IMR-90 (cell line): ENCODE measurements at regions not wholly inside any gene's neighbourhood (a gene's known extent, or its start where the extent isn't known, plus 50 kb on each side); places are given as distances from the start of the nearest gene placed in this dataset.

ENCODE experiments used
- ATAC-seq: fragments of 200-7000 bp; cut with Tn5 transposase; 2 replicates; pipeline ENCODE4 v1.9.1; 2020; ENCODE audit warnings: low read depth, mild to moderate bottlenecking, moderate library complexity
- BruUV-seq: library from RNA; stranded (reverse); fragments of 400-500 nt; replicated peaks from 2 replicates; lab custom pipeline; 2021; lab: Mats Ljungman, UMichigan
- CTCF ChIA-PET: fragments of 300-600 bp; formaldehyde crosslinking; extraction: SDS; loops from one replicate; lab custom pipeline; 2021; ENCODE audit warnings: antibody characterized with exemption; lab: Yijun Ruan, JAX
- POLR2A ChIA-PET: fragments of 300-600 bp; sonication (Branson Sonifier 250); formaldehyde crosslinking; loops from one replicate; lab custom pipeline; 2022; ENCODE audit warnings: antibody characterized with exemption; ENCODE audit not compliant: unreplicated experiment; lab: Charles Lee
- DNase-seq: peaks from one replicate; pipeline ENCODE4 v3.0.0; 2013
- H2AFZ ChIP-seq: replicated peaks from 2 replicates; pipeline ENCODE3; 2013; ENCODE audit warnings: low read length, mild to moderate bottlenecking; ENCODE audit not compliant: poor library complexity
- H2AK5ac ChIP-seq: 2 replicates; pipeline ENCODE4 v1.6.1; 2013; ENCODE audit warnings: low read depth, low read length, inconsistent platforms
- H2AK9ac ChIP-seq: replicated peaks from 2 replicates; pipeline ENCODE3; 2013; ENCODE audit warnings: mild to moderate bottlenecking, low read depth, low read length, moderate library complexity; ENCODE audit not compliant: poor library complexity
- H2BK120ac ChIP-seq: 2 replicates; pipeline ENCODE4 v1.6.1; 2013; ENCODE audit warnings: low read depth, low read length, inconsistent platforms
- H2BK15ac ChIP-seq: 3 replicates; pipeline ENCODE4 v1.6.1; 2013; ENCODE audit warnings: low read depth, low read length, inconsistent platforms
- H2BK20ac ChIP-seq: 2 replicates; pipeline ENCODE4 v1.6.1; 2013; ENCODE audit warnings: low read depth, mild to moderate bottlenecking, inconsistent platforms, low read length, moderate library complexity
- H2BK5ac ChIP-seq: 2 replicates; pipeline ENCODE4 v1.6.1; 2013; ENCODE audit warnings: mild to moderate bottlenecking, low read depth, low read length, inconsistent platforms; ENCODE audit not compliant: poor library complexity, severe bottlenecking
- H3K14ac ChIP-seq: replicated peaks from 2 replicates; pipeline ENCODE4 v1.6.1; 2013; ENCODE audit warnings: low read depth, low read length, inconsistent platforms
- H3K18ac ChIP-seq: 2 replicates; pipeline ENCODE4 v1.6.1; 2013; ENCODE audit warnings: low read depth, low read length, control low read depth
- H3K23ac ChIP-seq: 2 replicates; pipeline ENCODE4 v1.6.1; 2013; ENCODE audit warnings: low read depth, low read length, inconsistent platforms
- H3K27ac ChIP-seq: 2 replicates; pipeline ENCODE4 v1.5.1; 2013; ENCODE audit warnings: mild to moderate bottlenecking, control low read depth, low read length; ENCODE audit not compliant: insufficient read depth
- H3K27me3 ChIP-seq: 2 replicates; pipeline ENCODE4 v1.6.1; 2013; ENCODE audit warnings: low read length; ENCODE audit not compliant: control insufficient read depth, insufficient read depth
- H3K36me3 ChIP-seq: 2 replicates; pipeline ENCODE4 v1.6.1; 2013; ENCODE audit warnings: low read length, mixed read lengths; ENCODE audit not compliant: control insufficient read depth, insufficient read depth
- H3K4ac ChIP-seq: 2 replicates; pipeline ENCODE4 v1.6.1; 2013; ENCODE audit warnings: low read depth, low read length, inconsistent platforms
- H3K4me1 ChIP-seq: 2 replicates; pipeline ENCODE4 v1.6.1; 2013; ENCODE audit warnings: low read length, mixed read lengths; ENCODE audit not compliant: control insufficient read depth, insufficient read depth
- H3K4me2 ChIP-seq: 2 replicates; pipeline ENCODE4 v1.6.1; 2013; ENCODE audit warnings: low read depth, mild to moderate bottlenecking, control low read depth, low read length, moderate library complexity
- H3K4me3 ChIP-seq: 2 replicates; pipeline ENCODE4 v1.5.1; 2013; ENCODE audit warnings: low read depth, mild to moderate bottlenecking, control low read depth, low read length, moderate library complexity; ENCODE audit not compliant: insufficient read depth
- H3K56ac ChIP-seq: 2 replicates; pipeline ENCODE4 v1.6.1; 2013; ENCODE audit warnings: low read length, inconsistent platforms; ENCODE audit not compliant: insufficient read depth; ENCODE audit errors: extremely low read depth
- H3K79me1 ChIP-seq, 2 experiments: 2 replicates each; pipeline ENCODE4 v1.6.1; 2013; ENCODE audit warnings: low read length in 2 of 2, inconsistent platforms in 1 of 2, low read depth in 1 of 2
- H3K9ac ChIP-seq: 2 replicates; pipeline ENCODE4 v1.6.1; 2013; ENCODE audit warnings: low read depth, low read length, control low read depth
- H3K9me1 ChIP-seq: 2 replicates; pipeline ENCODE4 v1.6.1; 2013; ENCODE audit warnings: low read length, inconsistent platforms; ENCODE audit not compliant: insufficient read depth
- H3K9me3 ChIP-seq: 2 replicates; pipeline ENCODE4 v1.6.1; 2013; ENCODE audit warnings: low read length; ENCODE audit not compliant: control insufficient read depth, insufficient read depth
- H4K20me1 ChIP-seq: 2 replicates; pipeline ENCODE4 v1.6.1; 2013; ENCODE audit warnings: low read length, inconsistent platforms; ENCODE audit not compliant: insufficient read depth
- H4K5ac ChIP-seq: 2 replicates; pipeline ENCODE4 v1.6.1; 2013; ENCODE audit warnings: mild to moderate bottlenecking, low read depth, low read length, control low read depth
- H4K8ac ChIP-seq, 2 experiments: 2 replicates each; pipeline ENCODE4 v1.6.1; 2013; ENCODE audit warnings: low read depth in 2 of 2, low read length in 2 of 2, control low read depth in 1 of 2, inconsistent platforms in 1 of 2
- H4K91ac ChIP-seq: 2 replicates; pipeline ENCODE4 v1.6.1; 2013; ENCODE audit warnings: low read depth, low read length, inconsistent platforms; ENCODE audit not compliant: insufficient read depth
- BHLHE40 ChIP-seq: fragments of 150-350 bp; IDR thresholded peaks from 2 replicates; pipeline ENCODE4 v1.6.1; 2016; ENCODE audit warnings: mild to moderate bottlenecking, low read depth, low read length
- CEBPB ChIP-seq: IDR thresholded peaks from 2 replicates; pipeline ENCODE4 v1.6.1; 2012; ENCODE audit warnings: low read depth, low read length, improper control_type of control experiment
- CHD1 ChIP-seq: IDR thresholded peaks from 2 replicates; pipeline ENCODE4 v1.6.1; 2012; ENCODE audit warnings: low read depth, low read length, improper control_type of control experiment
- FOS ChIP-seq: fragments of 150-350 bp; IDR thresholded peaks from 2 replicates; pipeline ENCODE4 v1.6.1; 2016; ENCODE audit warnings: low read depth, low read length
- MAFK ChIP-seq: IDR thresholded peaks from 2 replicates; pipeline ENCODE4 v1.6.1; 2012; ENCODE audit warnings: low read depth, low read length, improper control_type of control experiment
- MAZ ChIP-seq: IDR thresholded peaks from 2 replicates; pipeline ENCODE4 v1.6.1; 2012; ENCODE audit warnings: low read depth, mild to moderate bottlenecking, low read length, improper control_type of control experiment, moderate library complexity, borderline replicate concordance
- MXI1 ChIP-seq: IDR thresholded peaks from 2 replicates; pipeline ENCODE4 v1.6.1; 2012; ENCODE audit warnings: low read depth, mild to moderate bottlenecking, low read length, moderate library complexity, borderline replicate concordance
- NFE2L2 ChIP-seq: fragments of 150-350 bp; IDR thresholded peaks from 2 replicates; pipeline ENCODE4 v1.6.1; 2016; ENCODE audit warnings: low read depth, mild to moderate bottlenecking, low read length
- POLR2A ChIP-seq: IDR thresholded peaks from 2 replicates; pipeline ENCODE4 v1.6.1; 2012; ENCODE audit warnings: mild to moderate bottlenecking, low read depth, low read length
- RAD21 ChIP-seq: IDR thresholded peaks from 2 replicates; pipeline ENCODE4 v1.6.1; 2012; ENCODE audit warnings: low read length, improper control_type of control experiment
- RCOR1 ChIP-seq: IDR thresholded peaks from 2 replicates; pipeline ENCODE4 v1.6.1; 2012; ENCODE audit warnings: mild to moderate bottlenecking, low read length, improper control_type of control experiment; ENCODE audit not compliant: insufficient replicate concordance
- RFX5 ChIP-seq: IDR thresholded peaks from 2 replicates; pipeline ENCODE4 v1.8.0; 2012; ENCODE audit warnings: low read depth, mild to moderate bottlenecking, low read length, moderate library complexity
- SMC3 ChIP-seq: fragments of 150-350 bp; IDR thresholded peaks from 2 replicates; pipeline ENCODE4 v1.6.1; 2016; ENCODE audit warnings: low read depth, mild to moderate bottlenecking, antibody characterized with exemption, low read length, moderate library complexity
- WGBS, 2 experiments: methylation state at CpG; one replicate each; pipeline versions ENCODE4 v1.1.5 to v1.1.7; 2013; ENCODE audit warnings: missing lambda C conversion rate in 2 of 2; ENCODE audit not compliant: insufficient read length in 1 of 2; ENCODE audit errors: extremely low coverage in 2 of 2; 5-methylcytosine and 5-hydroxymethylcytosine counted together
- dilution Hi-C: fragments of 300-500 bp; cut with HindIII; formaldehyde crosslinking; loops from one replicate; pipeline ENCODE4 v1.14.3; 2018; ENCODE audit warnings: low sequenced_read_pairs; ENCODE audit not compliant: unreplicated experiment
- in situ Hi-C: fragments of 300-500 bp; cut with MboI; formaldehyde crosslinking; loops from 3 replicates; pipeline ENCODE4 v1.14.3; 2019; ENCODE audit warnings: low sequenced_read_pairs, inconsistent platforms, mixed read lengths
- intact Hi-C: fragments of 100-400 bp; cut with micrococcal nuclease; formaldehyde crosslinking; loops from 2 replicates; pipeline ENCODE4 v1.10.0; 2022
- TF ChIP-seq, protein P1 (sequence below): fragments of 150-350 bp; IDR thresholded peaks from 2 replicates; pipeline ENCODE4 v1.6.1; 2016; ENCODE audit warnings: low read depth, mild to moderate bottlenecking, low read length, moderate library complexity, borderline replicate concordance
- TF ChIP-seq, protein P2 (sequence below): fragments of 150-350 bp; IDR thresholded peaks from 2 replicates; pipeline ENCODE4 v1.6.1; 2017; ENCODE audit warnings: mild to moderate bottlenecking, antibody characterized with exemption, low read length, low read depth
- TF ChIP-seq, protein P3 (sequence below): conservative IDR thresholded peaks from 2 replicates; pipeline ENCODE4 v1.5.1; 2012; ENCODE audit warnings: mild to moderate bottlenecking, low read depth, low read length, improper control_type of control experiment

DNA sequence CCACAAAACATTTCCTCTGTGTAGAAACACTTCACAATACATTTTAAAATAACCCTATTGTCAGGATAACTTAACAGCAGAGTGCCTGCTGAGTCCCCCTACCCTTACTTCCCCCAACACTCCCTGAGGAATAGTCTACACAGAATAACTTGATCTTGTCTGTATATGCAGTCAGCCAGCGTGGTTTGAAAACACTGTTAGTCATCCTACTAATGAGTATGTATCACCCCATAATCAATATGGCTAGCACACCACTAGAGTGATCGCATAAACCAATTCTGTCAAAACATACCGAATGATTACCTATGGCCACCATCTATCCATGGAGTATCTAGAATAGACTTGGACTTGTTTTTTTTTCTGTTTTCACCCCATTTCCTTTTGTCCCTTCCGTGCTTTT is 152.7 kb upstream of the NECTIN3 start:
- H3K4me1 ChIP-seq, result no peaks in the 10 kb centered on the region
- H3K9me3 ChIP-seq, result no peaks in the 10 kb centered on the region
- POLR2A ChIA-PET, result no interaction called here
- ATAC-seq (no peak), DNase-seq (no peak)
- CTCF ChIA-PET, result no interaction called here
- TF ChIP-seq MAZ (no peak), NFE2L2 (no peak), CHD1 (no peak), BHLHE40 (no peak), MXI1 (no peak), RAD21 (no peak), MAFK (no peak), FOS (no peak), SMC3 (no peak), RFX5 (no peak), CEBPB (no peak), POLR2A (no peak), RCOR1 (no peak)
- TF ChIP-seq, protein P1, sequence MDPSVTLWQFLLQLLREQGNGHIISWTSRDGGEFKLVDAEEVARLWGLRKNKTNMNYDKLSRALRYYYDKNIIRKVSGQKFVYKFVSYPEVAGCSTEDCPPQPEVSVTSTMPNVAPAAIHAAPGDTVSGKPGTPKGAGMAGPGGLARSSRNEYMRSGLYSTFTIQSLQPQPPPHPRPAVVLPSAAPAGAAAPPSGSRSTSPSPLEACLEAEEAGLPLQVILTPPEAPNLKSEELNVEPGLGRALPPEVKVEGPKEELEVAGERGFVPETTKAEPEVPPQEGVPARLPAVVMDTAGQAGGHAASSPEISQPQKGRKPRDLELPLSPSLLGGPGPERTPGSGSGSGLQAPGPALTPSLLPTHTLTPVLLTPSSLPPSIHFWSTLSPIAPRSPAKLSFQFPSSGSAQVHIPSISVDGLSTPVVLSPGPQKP, result no peak
- TF ChIP-seq, protein P2, sequence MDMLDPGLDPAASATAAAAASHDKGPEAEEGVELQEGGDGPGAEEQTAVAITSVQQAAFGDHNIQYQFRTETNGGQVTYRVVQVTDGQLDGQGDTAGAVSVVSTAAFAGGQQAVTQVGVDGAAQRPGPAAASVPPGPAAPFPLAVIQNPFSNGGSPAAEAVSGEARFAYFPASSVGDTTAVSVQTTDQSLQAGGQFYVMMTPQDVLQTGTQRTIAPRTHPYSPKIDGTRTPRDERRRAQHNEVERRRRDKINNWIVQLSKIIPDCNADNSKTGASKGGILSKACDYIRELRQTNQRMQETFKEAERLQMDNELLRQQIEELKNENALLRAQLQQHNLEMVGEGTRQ, result no peak
- TF ChIP-seq, protein P3, sequence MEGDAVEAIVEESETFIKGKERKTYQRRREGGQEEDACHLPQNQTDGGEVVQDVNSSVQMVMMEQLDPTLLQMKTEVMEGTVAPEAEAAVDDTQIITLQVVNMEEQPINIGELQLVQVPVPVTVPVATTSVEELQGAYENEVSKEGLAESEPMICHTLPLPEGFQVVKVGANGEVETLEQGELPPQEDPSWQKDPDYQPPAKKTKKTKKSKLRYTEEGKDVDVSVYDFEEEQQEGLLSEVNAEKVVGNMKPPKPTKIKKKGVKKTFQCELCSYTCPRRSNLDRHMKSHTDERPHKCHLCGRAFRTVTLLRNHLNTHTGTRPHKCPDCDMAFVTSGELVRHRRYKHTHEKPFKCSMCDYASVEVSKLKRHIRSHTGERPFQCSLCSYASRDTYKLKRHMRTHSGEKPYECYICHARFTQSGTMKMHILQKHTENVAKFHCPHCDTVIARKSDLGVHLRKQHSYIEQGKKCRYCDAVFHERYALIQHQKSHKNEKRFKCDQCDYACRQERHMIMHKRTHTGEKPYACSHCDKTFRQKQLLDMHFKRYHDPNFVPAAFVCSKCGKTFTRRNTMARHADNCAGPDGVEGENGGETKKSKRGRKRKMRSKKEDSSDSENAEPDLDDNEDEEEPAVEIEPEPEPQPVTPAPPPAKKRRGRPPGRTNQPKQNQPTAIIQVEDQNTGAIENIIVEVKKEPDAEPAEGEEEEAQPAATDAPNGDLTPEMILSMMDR, result no peak
- H3K36me3 ChIP-seq, result no peaks in the 10 kb centered on the region
- no peak overlapping the region for H3K23ac ChIP-seq
- H2BK5ac ChIP-seq, result no peak overlapping the region
- no peak overlapping the region for H3K4me2 ChIP-seq
- H3K79me1 ChIP-seq, result no peaks in the 10 kb centered on the region
- H3K4ac ChIP-seq, result no peak overlapping the region
- no peak overlapping the region for H2AFZ ChIP-seq
- WGBS, 2 experiments, result 80% methylated on average over 1 of the region's 4 CpGs; no CpG with 5 or more reads in 1 of the 2 experiments
- H3K56ac ChIP-seq, result no peak overlapping the region
- H3K9me1 ChIP-seq, result no peaks in the 10 kb centered on the region
- H3K18ac ChIP-seq, result no peak overlapping the region
- no peak overlapping the region for H3K14ac ChIP-seq
- H4K5ac ChIP-seq, result no peak overlapping the region
- no peak overlapping the region for H4K91ac ChIP-seq
- H3K4me3 ChIP-seq, result no peak overlapping the region
- no peaks in the 10 kb centered on the region for H3K27me3 ChIP-seq
- H2AK9ac ChIP-seq, result no peak overlapping the region
- dilution Hi-C loops (no loop called here), in situ Hi-C loops (no loop called here), intact Hi-C loops (no loop called here)
- no peak overlapping the region for H2BK20ac ChIP-seq
- no TSS peak for BruUV-seq
- no peak overlapping the region for H3K9ac ChIP-seq
- H2BK120ac ChIP-seq, result no peak overlapping the region
- no peaks in the 10 kb centered on the region for H4K20me1 ChIP-seq
- H2AK5ac ChIP-seq, result no peak overlapping the region
- H3K27ac ChIP-seq, result no peak overlapping the region
- H4K8ac ChIP-seq, result no peak overlapping the region
- H2BK15ac ChIP-seq, result no peak overlapping the region
